ENCODE measurements at regions not wholly inside any gene's neighbourhood (a gene's known extent, or its start where the extent isn't known, plus 50 kb on each side); places are given as distances from the start of the nearest gene placed in this dataset.

GRCh38 chr5:161614342-161614741 is 67.8 kb upstream of the GABRB2 start:
- ATAC-seq (no peak), DNase-seq (ENCODE audit: low spot score) (no peak)
- Mint-ChIP-seq H3K9me3 (peaks cover 17% of the 10 kb centered on the region), H3K27me3 (ENCODE audit: low read depth) (no peaks in the 10 kb centered on the region), H3K36me3 (peaks cover 5% of the 10 kb centered on the region), H3K4me1 (no peaks in the 10 kb centered on the region), H3K27ac (no peak overlapping the region), H3K4me3 (no peak overlapping the region)
- CTCF ChIA-PET: no interaction called here
- no peak for TF ChIP-seq FOXP4 (CRISPR knock-in tag; IDR thresholded peaks at IDR 0.05)
- TF ChIP-seq ARID4B (CRISPR knock-in tag; IDR thresholded peaks at IDR 0.05; ENCODE audit: borderline replicate concordance): no peak
- no peak for TF ChIP-seq ZNF512 (CRISPR knock-in tag; IDR thresholded peaks at IDR 0.05; ENCODE audit: borderline replicate concordance)
- TF ChIP-seq ZNF219 (CRISPR knock-in tag; IDR thresholded peaks at IDR 0.05; ENCODE audit: borderline replicate concordance): no peak
- no peak for TF ChIP-seq ATF1 (CRISPR knock-in tag; IDR thresholded peaks at IDR 0.05)
- no peak for TF ChIP-seq ATF2 (CRISPR knock-in tag; IDR thresholded peaks at IDR 0.05; ENCODE audit: borderline replicate concordance, low read depth)
- no peak for TF ChIP-seq ZNF416 (CRISPR knock-in tag; IDR thresholded peaks at IDR 0.05)
- POLR2A ChIA-PET: no interaction called here

- no peak for DNase-seq (ENCODE audit: low spot score)
- H3K9me3 Mint-ChIP-seq: 0 out of 2 replicates have a peak, but pooled peaks cover 3% of the 10 kb centered on the region
- ATAC-seq: no peak
- no peaks in the 10 kb centered on the region for H3K36me3 Mint-ChIP-seq
- H3K27me3 Mint-ChIP-seq (ENCODE audit: low read depth): no peaks in the 10 kb centered on the region; the same call in 1 of the 2 replicates
- no peaks in the 10 kb centered on the region for H3K4me1 Mint-ChIP-seq
- CTCF ChIA-PET: no interaction called here
- no peak overlapping the region for H3K4me3 Mint-ChIP-seq
- POLR2A ChIA-PET: no interaction called here
- no peak overlapping the region for H3K27ac Mint-ChIP-seq
- no peak for TF ChIP-seq MAX (CRISPR knock-in tag; IDR thresholded peaks at IDR 0.05)
- TF ChIP-seq ZNF263 (CRISPR knock-in tag; IDR thresholded peaks at IDR 0.05; ENCODE audit: low read depth): no peak
- no peak for TF ChIP-seq SP1 (CRISPR knock-in tag; conservative IDR thresholded peaks at IDR 0.05)
- no peak for TF ChIP-seq ATF1 (CRISPR knock-in tag; IDR thresholded peaks at IDR 0.05)
- TF ChIP-seq JUN (CRISPR knock-in tag; IDR thresholded peaks at IDR 0.05): no peak
- no peak for TF ChIP-seq STAT6 (CRISPR knock-in tag; conservative IDR thresholded peaks at IDR 0.05; ENCODE audit: low read depth)
- TF ChIP-seq ZBTB43 (CRISPR knock-in tag; IDR thresholded peaks at IDR 0.05): no peak
- TF ChIP-seq JAZF1 (CRISPR knock-in tag; IDR thresholded peaks at IDR 0.05): no peak
- no peak for TF ChIP-seq NFYB (CRISPR knock-in tag; conservative IDR thresholded peaks at IDR 0.05; ENCODE audit: low read depth)
- no peak for TF ChIP-seq ZNF281 (CRISPR knock-in tag; IDR thresholded peaks at IDR 0.05)
- TF ChIP-seq ESRRA (CRISPR knock-in tag; IDR thresholded peaks at IDR 0.05; ENCODE audit: borderline replicate concordance): no peak
- TF ChIP-seq TCF7 (CRISPR knock-in tag; IDR thresholded peaks at IDR 0.05; ENCODE audit: low read depth): no peak
These were observed 56.2 kb upstream of the GABRB2 start for GRCh38 chr5:161602736-161603135.
